NB4 (cell line): ENCODE measurements at regions not wholly inside any gene's neighbourhood (a gene's known extent, or its start where the extent isn't known, plus 50 kb on each side); places are given as distances from the start of the nearest gene placed in this dataset.

Source experiments
- DNase-seq: peaks from one replicate; pipeline ENCODE4 v3.0.0; 2010; ENCODE audit warnings: low read depth
- H3K4me3 ChIP-seq: one replicate; pipeline ENCODE4 v1.5.1; 2011; ENCODE audit warnings: mild to moderate bottlenecking, low read depth, low read length, moderate library complexity
- CTCF ChIP-seq: IDR thresholded peaks from one replicate; pipeline ENCODE4 v1.5.1; 2012; ENCODE audit warnings: low read depth, low read length
- MAX ChIP-seq: IDR thresholded peaks from 2 replicates; pipeline ENCODE4 v1.6.1; 2011; ENCODE audit warnings: low read depth, low read length
- MYC ChIP-seq: IDR thresholded peaks from 2 replicates; pipeline ENCODE4 v1.6.1; 2011; ENCODE audit warnings: low read depth, low read length
- POLR2A ChIP-seq: IDR thresholded peaks from 2 replicates; pipeline ENCODE4 v1.6.1; 2011; ENCODE audit warnings: mild to moderate bottlenecking; ENCODE audit not compliant: insufficient read length; ENCODE audit errors: extremely low read depth

GRCh38 chr2:59851836-59852475, 701.5 kb downstream of the BCL11A start:
- TF ChIP-seq MAX, result no peak
- no peak for TF ChIP-seq MYC
- TF ChIP-seq CTCF, result no peak
- no peak for TF ChIP-seq POLR2A
- H3K4me3 ChIP-seq, result no peak overlapping the region
- DNase-seq, result no peak

GRCh38 chr2:59850554-59850953, 702.9 kb downstream of the BCL11A start:
- DNase-seq, result no peak
- H3K4me3 ChIP-seq, result no peak overlapping the region
- TF ChIP-seq CTCF, result no peak
- no peak for TF ChIP-seq POLR2A
- no peak for TF ChIP-seq MAX
- TF ChIP-seq MYC, result no peak

- no peak overlapping the region for H3K4me3 ChIP-seq
- no peak for DNase-seq
- TF ChIP-seq CTCF (no peak), POLR2A (no peak), MAX (no peak), MYC (no peak)
Observed at GRCh38 chr2:59833941-59834340, 719.5 kb downstream of the BCL11A start.

- no peak for DNase-seq
- H3K4me3 ChIP-seq, result no peak overlapping the region
- no peak for TF ChIP-seq POLR2A
- TF ChIP-seq MYC, result no peak
- TF ChIP-seq CTCF, result no peak
- no peak for TF ChIP-seq MAX
Observed at GRCh38 chr2:59830601-59831000, 722.9 kb downstream of the BCL11A start.

GRCh38 chr2:59827677-59828076, 725.8 kb downstream of the BCL11A start:
- TF ChIP-seq MAX (no peak), POLR2A (no peak), CTCF (no peak), MYC (no peak)
- H3K4me3 ChIP-seq, result no peak overlapping the region
- no peak for DNase-seq

- no peak for DNase-seq
- TF ChIP-seq CTCF, result no peak
- no peak for TF ChIP-seq MYC
- no peak for TF ChIP-seq MAX
- H3K4me3 ChIP-seq, result no peak overlapping the region
Observed at GRCh38 chr2:59826177-59826576, 727.3 kb downstream of the BCL11A start.
